ENCODE measurements at regions not wholly inside any gene's neighbourhood (a gene's known extent, or its start where the extent isn't known, plus 50 kb on each side); places are given as distances from the start of the nearest gene placed in this dataset.
"Not testable (repeated sequence)": the region's sequence is repeated elsewhere in the genome, so short reads cannot be mapped to it uniquely, and the experiment has no call there.

DNA sequence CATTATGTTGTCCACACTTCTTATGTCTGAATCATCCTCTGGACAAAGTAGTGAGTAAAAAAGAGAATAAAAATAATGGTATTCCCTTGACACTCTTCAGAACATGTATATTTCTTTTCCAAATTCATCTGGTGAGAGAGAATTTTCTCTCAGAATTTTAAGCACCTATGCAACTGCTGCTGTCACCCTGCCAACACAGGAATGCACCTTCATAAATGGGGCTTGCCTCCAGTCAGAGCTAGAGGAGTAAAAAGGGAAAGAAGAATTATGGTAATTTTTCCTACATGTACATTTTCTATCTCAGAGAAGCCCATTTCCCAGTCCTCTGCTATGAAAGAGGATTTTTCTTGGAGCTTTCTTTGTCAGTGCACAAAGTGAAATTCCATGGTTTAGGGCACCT is 92.2 kb upstream of the ALCAM start:
- no peak for DNase-seq (ENCODE audit: low read depth, low spot score)

DNA sequence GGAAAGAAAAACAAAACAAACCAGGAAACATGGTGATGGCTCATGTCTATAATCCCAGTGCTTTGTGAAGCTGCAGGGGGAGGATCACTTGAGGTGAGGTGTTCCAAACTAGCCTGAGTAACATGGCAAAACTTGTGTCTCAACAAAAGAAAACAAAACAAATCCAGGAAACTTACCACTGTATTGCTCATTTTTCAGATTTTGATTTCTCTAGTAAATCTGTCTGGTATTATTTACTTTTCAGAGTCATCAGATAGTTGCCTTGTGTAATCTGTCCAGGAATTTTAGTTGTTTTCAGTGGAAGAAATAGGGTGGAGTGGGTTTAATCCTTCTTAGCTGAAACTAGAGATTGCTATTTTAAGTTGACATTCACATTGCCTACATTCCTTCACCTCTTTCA is 91.8 kb upstream of the ALCAM start:
- no peak for DNase-seq (ENCODE audit: low read depth, low spot score)

DNA sequence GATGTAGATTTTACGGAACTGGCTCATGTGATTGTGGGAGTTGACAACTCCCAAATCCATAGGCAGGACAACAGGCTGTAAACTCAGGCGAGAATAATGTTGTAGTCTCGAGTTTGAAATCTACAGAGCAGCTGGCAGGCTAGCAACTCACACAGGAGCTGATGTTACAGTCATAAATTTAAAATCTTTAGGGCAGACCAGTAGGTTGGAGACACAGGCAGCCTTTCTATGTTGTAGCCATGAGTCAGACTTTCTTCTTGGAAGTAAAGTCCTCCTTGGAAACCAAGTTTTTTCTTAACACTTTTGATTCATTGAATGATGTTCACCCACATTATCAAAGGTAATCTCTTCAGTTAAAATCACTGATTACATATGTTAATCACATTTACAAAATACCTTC is 89.1 kb upstream of the ALCAM start:
- no peak for DNase-seq (ENCODE audit: low read depth, low spot score)

DNA sequence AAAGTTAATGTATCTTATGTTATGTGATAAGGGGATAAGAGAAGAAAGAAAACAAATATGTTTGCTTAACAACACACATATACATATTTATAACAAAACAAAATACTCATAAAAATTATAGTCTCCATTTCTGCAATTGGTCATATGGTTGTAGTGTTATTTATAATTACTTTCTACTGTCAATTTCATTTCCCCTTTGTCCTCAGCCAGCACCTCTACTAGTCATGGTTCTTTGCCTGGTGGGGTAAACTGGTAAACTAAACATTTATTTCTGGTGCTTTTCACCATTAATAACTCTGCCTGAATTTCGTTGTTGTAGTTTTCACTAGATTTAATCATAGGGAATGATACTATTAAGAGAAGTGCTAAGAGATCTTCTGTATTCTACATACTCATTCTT is 88.0 kb upstream of the ALCAM start:
- no peak for DNase-seq (ENCODE audit: low read depth, low spot score)

DNA sequence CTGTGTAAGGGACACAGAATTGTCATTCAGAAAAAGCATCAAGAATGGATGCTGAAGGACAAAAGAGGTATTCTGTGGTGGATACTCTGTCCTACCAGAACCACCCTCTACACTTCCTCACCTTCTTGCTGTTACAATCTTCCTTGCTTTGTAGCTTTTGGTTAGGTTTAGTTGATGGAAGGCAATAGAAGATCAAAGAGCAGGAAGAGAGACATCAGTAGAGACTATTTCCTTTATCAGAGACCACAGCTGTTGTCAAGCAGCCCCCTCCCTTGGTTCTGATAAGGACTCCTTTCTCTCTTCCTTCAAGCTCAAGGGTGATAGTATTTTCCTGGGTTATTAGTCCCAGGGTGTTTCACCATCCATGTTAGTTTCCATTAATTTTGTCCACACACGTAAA is 84.7 kb upstream of the ALCAM start:
- DNase-seq (ENCODE audit: low read depth, low spot score), result no peak

DNA sequence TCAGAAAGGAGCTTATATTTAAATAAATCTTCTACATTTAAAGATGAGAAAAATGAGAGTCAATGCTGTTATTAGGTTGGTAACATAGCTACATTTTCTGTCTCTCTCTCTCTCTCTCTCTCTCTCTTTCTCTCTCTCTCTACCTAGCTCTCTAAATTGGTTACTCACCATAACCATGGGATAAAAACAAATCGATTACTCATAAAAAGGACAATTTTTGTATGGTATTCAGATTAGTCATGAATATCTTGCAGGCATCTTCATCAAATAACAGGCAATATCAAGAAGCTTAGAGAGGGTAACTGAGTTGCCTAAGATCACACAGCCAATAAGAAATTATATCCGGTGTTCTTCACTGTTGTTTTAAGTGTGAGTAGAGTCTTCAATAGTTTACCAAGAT is 81.8 kb upstream of the ALCAM start:
- DNase-seq (ENCODE audit: low read depth, low spot score), result no peak

DNA sequence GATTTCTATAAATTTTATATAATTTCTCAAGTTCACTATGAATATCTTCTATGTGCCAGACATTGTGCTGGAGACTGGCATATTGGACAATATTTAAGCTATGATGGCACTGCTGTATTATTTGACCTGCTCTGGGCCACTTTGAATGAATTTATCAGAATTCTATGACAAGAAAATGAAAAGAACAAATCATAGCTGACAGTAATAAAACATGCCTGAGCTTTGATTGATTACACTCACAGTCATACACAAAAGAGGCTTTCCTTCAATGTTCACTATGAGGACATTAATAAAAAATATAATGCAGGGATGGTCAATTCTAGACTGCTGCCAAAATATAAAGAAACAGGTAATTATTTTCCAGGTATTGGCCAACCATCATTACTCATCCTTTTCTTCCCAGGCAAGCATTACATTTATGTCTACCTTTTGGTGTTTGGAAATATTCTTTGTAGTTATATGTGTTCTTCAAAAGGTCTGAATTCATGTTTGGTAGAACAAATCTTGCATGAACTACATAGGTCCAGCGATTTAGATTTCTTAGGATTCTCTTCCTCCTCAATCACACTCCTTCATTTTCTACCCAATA is 81.0 kb upstream of the ALCAM start:
- DNase-seq (ENCODE audit: low read depth, low spot score), result no peak

DNA sequence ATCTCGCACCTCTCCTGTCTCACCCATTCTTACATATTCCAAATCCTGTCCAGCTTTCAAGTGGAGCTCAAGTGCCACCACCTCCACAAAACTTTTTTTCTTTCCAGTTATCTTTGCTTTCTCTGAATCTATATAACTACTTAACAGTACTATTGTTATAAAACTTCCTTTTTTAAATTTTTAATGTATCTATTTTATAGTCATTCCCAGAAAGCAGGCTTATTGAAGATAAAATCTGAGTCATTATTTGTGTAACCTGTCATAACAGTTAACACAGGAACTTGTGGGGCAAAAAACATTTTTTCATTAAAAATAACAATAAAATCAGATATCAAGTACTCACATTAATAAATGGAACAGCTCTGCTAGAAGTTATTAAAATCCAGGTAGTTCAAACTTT is 73.3 kb upstream of the ALCAM start:
- no peak for DNase-seq (ENCODE audit: low read depth, low spot score)

DNA sequence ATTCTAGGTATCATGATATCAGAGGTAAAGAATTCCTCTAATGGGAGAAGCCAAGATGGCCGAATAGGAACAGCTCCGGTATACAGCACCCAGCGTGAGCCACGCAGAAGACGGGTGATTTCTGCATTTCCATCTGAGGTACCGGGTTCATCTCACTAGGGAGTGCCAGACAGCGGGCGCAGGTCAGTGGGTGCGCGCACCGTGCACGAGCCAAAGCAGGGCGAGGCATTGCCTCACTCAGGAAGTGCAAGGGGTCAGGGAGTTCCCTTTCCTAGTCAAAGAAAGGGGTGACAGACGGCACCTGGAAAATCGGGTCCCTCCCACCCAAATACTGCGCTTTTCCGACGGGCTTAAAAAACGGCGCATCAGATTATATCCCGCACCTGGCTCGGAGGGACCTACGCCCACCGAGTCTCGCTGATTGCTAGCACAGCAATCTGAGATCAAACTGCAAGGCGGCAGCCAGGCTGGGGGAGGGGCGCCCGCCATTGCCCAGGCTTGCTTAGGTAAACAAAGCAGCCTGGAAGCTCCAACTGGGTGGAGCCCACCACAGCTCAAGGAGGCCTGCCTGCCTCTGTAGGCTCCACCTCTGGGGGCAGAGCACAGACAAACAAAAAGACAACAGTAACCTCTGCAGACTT is 70.4 kb upstream of the ALCAM start:
- DNase-seq (ENCODE audit: low read depth, low spot score), result not testable (repeated sequence)

DNA sequence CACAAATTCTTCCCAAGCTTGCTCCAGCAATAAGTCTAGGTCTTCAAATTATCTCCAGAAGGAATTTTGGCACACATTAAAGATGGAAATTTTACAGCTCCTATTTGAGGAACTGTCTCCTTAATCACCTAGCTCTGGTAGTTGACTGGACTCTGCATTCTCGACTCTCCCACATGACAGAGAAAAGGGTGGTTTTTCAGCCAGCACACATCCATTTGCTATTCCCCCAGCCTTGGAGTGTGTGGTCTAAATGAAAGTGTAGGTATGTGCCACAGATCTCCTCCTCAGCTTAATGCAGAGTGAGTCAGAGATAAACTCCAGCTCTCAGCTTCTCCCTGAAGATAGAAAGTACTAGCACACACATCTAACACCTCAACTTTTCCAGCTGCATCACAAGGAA is 62.2 kb upstream of the ALCAM start:
- DNase-seq (ENCODE audit: low read depth, low spot score), result no peak

DNA sequence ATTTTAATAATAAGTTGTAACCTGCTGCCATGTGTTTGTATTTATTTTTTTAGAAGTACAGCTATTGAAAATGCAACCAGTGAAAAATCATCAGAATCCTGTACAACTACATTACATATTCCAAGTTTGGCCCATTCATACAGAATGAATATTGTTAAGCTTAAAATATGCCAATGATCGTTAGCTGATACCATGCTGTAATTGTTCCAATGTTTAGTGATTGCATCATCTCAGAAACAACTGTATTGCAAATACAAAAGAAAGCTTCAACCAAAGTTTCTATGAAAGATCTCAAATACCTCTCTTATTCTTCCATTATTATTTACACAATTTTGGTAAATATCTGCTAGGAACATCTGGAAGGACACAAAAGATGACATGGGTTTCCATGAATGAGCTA is 51.6 kb upstream of the ALCAM start:
- no peak for DNase-seq (ENCODE audit: low read depth, low spot score)

DNA sequence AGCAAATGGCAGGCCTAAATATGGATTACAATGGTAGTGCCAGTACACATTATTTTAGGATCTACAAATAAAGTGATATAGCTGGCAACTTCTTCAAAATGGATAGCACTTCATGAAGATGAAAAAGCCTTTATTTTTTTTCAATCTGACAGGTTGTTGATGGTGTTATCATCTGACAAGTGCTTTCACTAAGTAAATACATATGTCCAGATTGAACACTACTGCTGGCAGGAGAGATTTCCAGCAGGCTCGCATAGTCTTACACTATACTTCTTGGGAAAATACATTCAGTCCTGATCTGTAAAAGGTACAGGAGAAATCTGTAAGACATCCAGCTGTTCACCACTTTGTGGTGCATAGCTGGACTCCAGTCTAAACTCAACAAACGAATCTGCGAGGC is 50.9 kb upstream of the ALCAM start:
- no peak for DNase-seq (ENCODE audit: low read depth, low spot score)

DNA sequence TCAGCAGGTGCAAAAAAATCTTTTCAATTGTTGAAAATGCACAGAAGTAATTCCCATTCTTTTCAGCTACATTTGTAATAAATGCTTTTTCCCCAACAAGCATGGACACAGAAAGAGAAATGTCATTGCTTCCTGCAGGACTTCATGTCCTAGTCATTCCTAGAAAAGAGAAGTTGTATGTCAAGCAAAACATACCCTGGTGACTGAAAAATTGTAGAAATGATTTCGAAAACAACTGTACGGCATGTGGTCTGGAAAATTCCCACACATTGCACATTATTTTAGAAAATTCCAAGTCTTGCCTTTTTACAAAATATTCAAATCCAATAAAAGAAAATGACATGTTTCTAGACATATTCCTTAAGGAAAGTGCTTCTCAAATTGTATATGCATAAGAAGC is 50.4 kb upstream of the ALCAM start:
- no peak for DNase-seq (ENCODE audit: low read depth, low spot score)
